ENCODE measurements at regions not wholly inside any gene's neighbourhood (a gene's known extent, or its start where the extent isn't known, plus 50 kb on each side); places are given as distances from the start of the nearest gene placed in this dataset.
"Not testable (repeated sequence)": the region's sequence is repeated elsewhere in the genome, so short reads cannot be mapped to it uniquely, and the experiment has no call there.

- DNase-seq, result no peak
These were observed 312.0 kb upstream of the FGF13 start for GRCh38 chrX:139023531-139023930.

GRCh38 chrX:139020801-139021200 lies 309.3 kb upstream of the FGF13 start:
- DNase-seq, result no peak

- no peak for DNase-seq
These were observed 306.9 kb upstream of the FGF13 start for GRCh38 chrX:139018436-139018835.

GRCh38 chrX:139015627-139016026 lies 304.1 kb upstream of the FGF13 start:
- DNase-seq, result no peak

GRCh38 chrX:139008185-139008584 lies 296.7 kb upstream of the FGF13 start:
- no peak for DNase-seq

- not testable (repeated sequence) for DNase-seq
These were observed 292.5 kb upstream of the FGF13 start for GRCh38 chrX:139003856-139004527.

- DNase-seq, result no peak
These were observed 290.8 kb upstream of the FGF13 start for GRCh38 chrX:139002319-139002718.

- no peak for DNase-seq
These were observed 284.8 kb upstream of the FGF13 start for GRCh38 chrX:138996268-138996667.

GRCh38 chrX:138995458-138995857 lies 283.9 kb upstream of the FGF13 start:
- DNase-seq, result no peak

- not testable (repeated sequence) for DNase-seq
These were observed 278.9 kb upstream of the FGF13 start for GRCh38 chrX:138990425-138990824.

GRCh38 chrX:138986866-138987265 lies 275.3 kb upstream of the FGF13 start:
- DNase-seq, result no peak

- DNase-seq, result no peak
These were observed 274.7 kb upstream of the FGF13 start for GRCh38 chrX:138986235-138986634.

- no peak for DNase-seq
These were observed 270.8 kb upstream of the FGF13 start for GRCh38 chrX:138982365-138982764.

- peak; percentile 29 for DNase-seq
These were observed 253.0 kb upstream of the FGF13 start for GRCh38 chrX:138964501-138964900.

GRCh38 chrX:138962419-138962818 lies 250.9 kb upstream of the FGF13 start:
- DNase-seq, result not testable (repeated sequence)

GRCh38 chrX:138954976-138955375 lies 243.5 kb upstream of the FGF13 start:
- DNase-seq, result no peak

- no peak for DNase-seq
These were observed 235.4 kb upstream of the FGF13 start for GRCh38 chrX:138946926-138947325.

- no peak for DNase-seq
These were observed 233.7 kb upstream of the FGF13 start for GRCh38 chrX:138945219-138945618.

- DNase-seq, result no peak
These were observed 227.5 kb upstream of the FGF13 start for GRCh38 chrX:138939038-138939437.

- no peak for DNase-seq
These were observed 226.5 kb upstream of the FGF13 start for GRCh38 chrX:138938003-138938402.

GRCh38 chrX:138931212-138931611 lies 219.7 kb upstream of the FGF13 start:
- DNase-seq, result no peak

- DNase-seq, result no peak
These were observed 219.0 kb upstream of the FGF13 start for GRCh38 chrX:138930583-138930945.

- DNase-seq, result no peak
These were observed 218.5 kb upstream of the FGF13 start for GRCh38 chrX:138929926-138930582.

GRCh38 chrX:138928737-138929459 lies 217.4 kb upstream of the FGF13 start:
- no peak for DNase-seq
